ENCODE measurements at regions not wholly inside any gene's neighbourhood (a gene's known extent, or its start where the extent isn't known, plus 50 kb on each side); places are given as distances from the start of the nearest gene placed in this dataset.

DNA sequence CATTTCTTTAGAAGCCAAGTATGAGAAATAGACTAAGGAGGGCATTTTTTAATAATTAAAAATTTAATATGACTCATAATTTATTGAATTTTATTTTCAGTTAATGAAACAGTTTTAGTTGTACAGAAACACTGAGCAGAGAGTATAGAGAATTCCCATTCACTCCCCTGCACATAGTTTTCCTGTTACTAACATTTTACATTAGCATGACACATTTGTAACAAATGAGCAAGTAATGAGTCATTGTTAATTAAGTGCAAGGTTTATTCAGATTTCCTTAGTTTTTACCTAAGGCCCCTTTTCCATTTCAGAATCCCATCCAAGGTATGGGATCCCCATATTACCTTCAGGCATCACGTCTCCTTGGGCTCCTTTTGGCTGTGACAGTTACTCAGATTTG, 271.5 kb upstream of the FZD8 start:
- no peaks in the 10 kb centered on the region for H3K36me3 ChIP-seq (ENCODE audit: control insufficient read depth, insufficient read depth, low read length)
- H3K27me3 ChIP-seq (ENCODE audit: control insufficient read depth, insufficient read depth, low read length): no peaks in the 10 kb centered on the region
- no peak for TF ChIP-seq CTCF (IDR thresholded peaks at IDR 0.05; ENCODE audit: insufficient read depth, low read length, poor library complexity, severe bottlenecking)
- H3K4me3 ChIP-seq (ENCODE audit: low read depth, low read length): no peak overlapping the region
- DNase-seq (ENCODE audit: low read depth): peak; percentile 45

GRCh38 chr10:35912615-35913569, 270.8 kb upstream of the FZD8 start:
- no peaks in the 10 kb centered on the region for H3K36me3 ChIP-seq (ENCODE audit: control insufficient read depth, insufficient read depth, low read length)
- no peaks in the 10 kb centered on the region for H3K27me3 ChIP-seq (ENCODE audit: control insufficient read depth, insufficient read depth, low read length)
- no peak overlapping the region for H3K4me3 ChIP-seq (ENCODE audit: low read depth, low read length)
- DNase-seq (ENCODE audit: low read depth): peak; percentile 5
- TF ChIP-seq CTCF (IDR thresholded peaks at IDR 0.05; ENCODE audit: insufficient read depth, low read length, poor library complexity, severe bottlenecking): no peak

GRCh38 chr10:35911954-35912353, 269.9 kb upstream of the FZD8 start:
- Histone ChIP-seq H3K36me3 (ENCODE audit: control insufficient read depth, insufficient read depth, low read length) (no peaks in the 10 kb centered on the region), H3K27me3 (ENCODE audit: control insufficient read depth, insufficient read depth, low read length) (no peaks in the 10 kb centered on the region), H3K4me3 (ENCODE audit: low read depth, low read length) (no peak overlapping the region)
- no peak for DNase-seq (ENCODE audit: low read depth)
- TF ChIP-seq CTCF (IDR thresholded peaks at IDR 0.05; ENCODE audit: insufficient read depth, low read length, poor library complexity, severe bottlenecking): no peak

DNA sequence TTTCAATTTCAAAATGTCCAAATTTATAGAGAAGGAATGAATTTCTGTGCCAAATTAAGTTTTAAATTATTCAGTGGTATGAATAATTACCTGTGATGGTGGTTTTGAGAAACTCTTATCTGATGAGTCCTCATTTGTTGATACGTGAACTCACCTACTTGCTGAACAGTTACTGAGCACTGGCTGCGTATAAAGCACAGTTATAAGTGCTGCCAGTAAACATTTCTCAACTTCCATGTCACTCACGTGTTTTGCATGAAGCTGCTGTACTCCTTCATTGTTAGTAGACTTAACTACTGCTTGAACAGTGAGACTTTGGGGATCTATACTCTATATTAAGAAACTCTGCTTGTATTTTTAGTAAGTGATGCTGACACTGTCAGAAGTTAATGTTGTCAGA, 269.1 kb upstream of the FZD8 start:
- DNase-seq (ENCODE audit: low read depth): no peak
- H3K36me3 ChIP-seq (ENCODE audit: control insufficient read depth, insufficient read depth, low read length): no peaks in the 10 kb centered on the region
- H3K4me3 ChIP-seq (ENCODE audit: low read depth, low read length): no peak overlapping the region
- no peak for TF ChIP-seq CTCF (IDR thresholded peaks at IDR 0.05; ENCODE audit: insufficient read depth, low read length, poor library complexity, severe bottlenecking)
- no peaks in the 10 kb centered on the region for H3K27me3 ChIP-seq (ENCODE audit: control insufficient read depth, insufficient read depth, low read length)

- TF ChIP-seq CTCF (IDR thresholded peaks at IDR 0.05; ENCODE audit: insufficient read depth, low read length, poor library complexity, severe bottlenecking): no peak
- no peak overlapping the region for H3K4me3 ChIP-seq (ENCODE audit: low read depth, low read length)
- peak; percentile 39 for DNase-seq (ENCODE audit: low read depth)
Observed at GRCh38 chr10:35910234-35910633, 268.1 kb upstream of the FZD8 start.

More at GRCh38 chr10:35910234-35910633, 268.1 kb upstream of the FZD8 start:
- Histone ChIP-seq H3K36me3 (ENCODE audit: control insufficient read depth, insufficient read depth, low read length) (no peaks in the 10 kb centered on the region), H3K27me3 (ENCODE audit: control insufficient read depth, insufficient read depth, low read length) (no peaks in the 10 kb centered on the region)

All from kidney epithelial cell (primary cell).